ENCODE measurements at regions not wholly inside any gene's neighbourhood (a gene's known extent, or its start where the extent isn't known, plus 50 kb on each side); places are given as distances from the start of the nearest gene placed in this dataset.

DNA sequence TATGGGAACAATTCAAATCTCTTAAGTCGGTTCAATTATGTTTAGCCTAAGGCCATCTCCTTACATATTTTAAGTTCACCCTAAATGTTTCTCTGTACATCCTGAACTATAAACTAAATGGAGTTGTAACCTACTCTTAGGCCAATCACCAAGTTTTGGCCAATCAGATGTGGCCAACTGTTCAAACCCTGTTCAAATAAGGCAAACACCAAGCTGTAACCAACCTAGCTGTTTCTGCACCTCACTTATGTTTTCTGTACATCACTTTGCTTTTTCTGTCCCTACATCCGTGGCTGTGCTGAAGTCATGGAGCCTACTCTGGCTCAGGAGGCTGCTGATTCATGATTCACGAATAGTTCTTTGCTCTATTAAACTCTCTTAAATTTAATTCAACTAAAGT lies 165.3 kb downstream of the GASK1B start:
- TF ChIP-seq, protein P1, sequence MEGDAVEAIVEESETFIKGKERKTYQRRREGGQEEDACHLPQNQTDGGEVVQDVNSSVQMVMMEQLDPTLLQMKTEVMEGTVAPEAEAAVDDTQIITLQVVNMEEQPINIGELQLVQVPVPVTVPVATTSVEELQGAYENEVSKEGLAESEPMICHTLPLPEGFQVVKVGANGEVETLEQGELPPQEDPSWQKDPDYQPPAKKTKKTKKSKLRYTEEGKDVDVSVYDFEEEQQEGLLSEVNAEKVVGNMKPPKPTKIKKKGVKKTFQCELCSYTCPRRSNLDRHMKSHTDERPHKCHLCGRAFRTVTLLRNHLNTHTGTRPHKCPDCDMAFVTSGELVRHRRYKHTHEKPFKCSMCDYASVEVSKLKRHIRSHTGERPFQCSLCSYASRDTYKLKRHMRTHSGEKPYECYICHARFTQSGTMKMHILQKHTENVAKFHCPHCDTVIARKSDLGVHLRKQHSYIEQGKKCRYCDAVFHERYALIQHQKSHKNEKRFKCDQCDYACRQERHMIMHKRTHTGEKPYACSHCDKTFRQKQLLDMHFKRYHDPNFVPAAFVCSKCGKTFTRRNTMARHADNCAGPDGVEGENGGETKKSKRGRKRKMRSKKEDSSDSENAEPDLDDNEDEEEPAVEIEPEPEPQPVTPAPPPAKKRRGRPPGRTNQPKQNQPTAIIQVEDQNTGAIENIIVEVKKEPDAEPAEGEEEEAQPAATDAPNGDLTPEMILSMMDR (IDR thresholded peaks at IDR 0.05) = no peak
- TF ChIP-seq POLR2A (IDR thresholded peaks at IDR 0.05) = no peak
